A673 (cell line): ENCODE measurements at regions not wholly inside any gene's neighbourhood (a gene's known extent, or its start where the extent isn't known, plus 50 kb on each side); places are given as distances from the start of the nearest gene placed in this dataset.

Source experiments
- BruUV-seq: library from RNA; stranded (reverse); fragments of 400-500 nt; replicated peaks from 2 replicates; lab custom pipeline; 2021; lab: Mats Ljungman, UMichigan
- CTCF ChIA-PET: fragments of 300-600 bp; sonication (Branson Sonifier 250); formaldehyde crosslinking; loops from one replicate; lab custom pipeline; 2022; ENCODE audit warnings: antibody characterized with exemption; lab: Charles Lee
- POLR2A ChIA-PET: fragments of 300-600 bp; sonication (Branson Sonifier 250); formaldehyde crosslinking; loops from one replicate; lab custom pipeline; 2022; ENCODE audit warnings: antibody characterized with exemption; ENCODE audit not compliant: low non-redundant PET; lab: Charles Lee
- DNase-seq: peaks from one replicate; pipeline ENCODE4 v3.0.0-alpha.2; 2015; ENCODE audit warnings: low spot score
- H3K27ac ChIP-seq: fragments of 200-600 bp; sonication (generic); 2 replicates; pipeline ENCODE4 v1.5.1; 2016; ENCODE audit warnings: mixed run types, low read depth, mild to moderate bottlenecking, mixed read lengths, antibody characterized with exemption, low read length; ENCODE audit not compliant: poor library complexity, severe bottlenecking
- H3K27me3 ChIP-seq: fragments of 200-600 bp; sonication (generic); replicated peaks from 2 replicates; pipeline ENCODE4 v1.6.1; 2017; ENCODE audit warnings: mixed run types, low read depth, mild to moderate bottlenecking, mixed read lengths, antibody characterized with exemption, low read length; ENCODE audit not compliant: insufficient read depth, poor library complexity
- H3K36me3 ChIP-seq: fragments of 200-600 bp; sonication (generic); 2 replicates; pipeline ENCODE4 v1.6.1; 2016; ENCODE audit warnings: mixed run types, mild to moderate bottlenecking, mixed read lengths, antibody characterized with exemption, low read length; ENCODE audit not compliant: insufficient read depth, poor library complexity, severe bottlenecking
- H3K4me1 ChIP-seq: fragments of 200-600 bp; sonication (generic); 2 replicates; pipeline ENCODE4 v1.6.1; 2017; ENCODE audit warnings: mixed run types, mild to moderate bottlenecking, mixed read lengths, antibody characterized with exemption, low read length; ENCODE audit not compliant: insufficient read depth, poor library complexity, severe bottlenecking
- H3K4me3 ChIP-seq: fragments of 200-600 bp; sonication (generic); 2 replicates; pipeline ENCODE4 v1.5.1; 2016; ENCODE audit warnings: low read depth, mixed run types, mild to moderate bottlenecking, mixed read lengths, low read length; ENCODE audit not compliant: poor library complexity, severe bottlenecking
- H3K9me3 ChIP-seq: fragments of 200-600 bp; sonication (generic); 2 replicates; pipeline ENCODE4 v1.6.1; 2016; ENCODE audit warnings: mixed run types, low read depth, mild to moderate bottlenecking, mixed read lengths, antibody characterized with exemption, low read length; ENCODE audit not compliant: poor library complexity, severe bottlenecking
- EZH2 ChIP-seq: fragments of 200-600 bp; sonication (generic); IDR thresholded peaks from 2 replicates; pipeline ENCODE4 v1.6.1; 2017; ENCODE audit warnings: borderline replicate concordance, low read depth, mild to moderate bottlenecking, mixed read lengths, antibody characterized with exemption, low read length; ENCODE audit not compliant: poor library complexity, severe bottlenecking
- intact Hi-C: fragments of 100-400 bp; cut with micrococcal nuclease; formaldehyde crosslinking; loops from one replicate; pipeline ENCODE4 v1.10.0; 2022; ENCODE audit not compliant: unreplicated experiment
- TF ChIP-seq, protein P1 (sequence below): fragments of 300-800, 200-600 bp; sonication (generic); conservative IDR thresholded peaks from 2 replicates; pipeline ENCODE4 v1.5.1; 2017; ENCODE audit warnings: low read depth, mild to moderate bottlenecking, antibody characterized with exemption, low read length, moderate library complexity, mixed read lengths

DNA sequence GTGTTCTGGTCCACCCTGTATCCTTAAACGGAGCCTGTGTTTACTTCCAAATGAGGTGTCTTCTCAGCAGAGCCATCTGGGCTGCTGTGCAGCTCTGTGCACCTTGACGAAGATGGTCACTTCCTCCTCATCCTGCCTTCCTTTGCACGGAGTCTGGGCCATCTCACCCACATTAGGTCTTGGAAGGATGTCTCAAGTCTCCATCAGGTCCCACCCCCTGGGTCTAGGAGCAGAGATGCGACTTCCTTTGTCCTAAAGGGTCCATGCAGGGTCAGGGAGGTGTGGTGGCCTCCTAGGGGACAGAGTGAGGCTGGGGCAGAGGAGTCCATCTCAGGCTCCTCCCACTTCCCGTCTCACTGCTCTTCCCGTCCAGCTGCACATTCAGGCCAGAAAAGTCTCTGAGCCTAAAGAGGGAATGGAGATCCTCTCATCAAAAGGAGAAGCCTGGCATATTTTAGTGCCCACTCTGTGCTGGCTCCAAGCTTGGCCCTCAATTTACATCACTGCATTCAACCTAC lies 209.2 kb downstream of the MATN1 start:
- POLR2A ChIA-PET: no interaction called here
- CTCF ChIA-PET: no interaction called here
- Histone ChIP-seq H3K36me3 (no peaks in the 10 kb centered on the region), H3K9me3 (no peaks in the 10 kb centered on the region), H3K27ac (peak overlapping the region; percentile 83), H3K4me1 (peaks cover 22% of the 10 kb centered on the region), H3K27me3 (no peaks in the 10 kb centered on the region), H3K4me3 (no peak overlapping the region)
- TF ChIP-seq, protein P1, sequence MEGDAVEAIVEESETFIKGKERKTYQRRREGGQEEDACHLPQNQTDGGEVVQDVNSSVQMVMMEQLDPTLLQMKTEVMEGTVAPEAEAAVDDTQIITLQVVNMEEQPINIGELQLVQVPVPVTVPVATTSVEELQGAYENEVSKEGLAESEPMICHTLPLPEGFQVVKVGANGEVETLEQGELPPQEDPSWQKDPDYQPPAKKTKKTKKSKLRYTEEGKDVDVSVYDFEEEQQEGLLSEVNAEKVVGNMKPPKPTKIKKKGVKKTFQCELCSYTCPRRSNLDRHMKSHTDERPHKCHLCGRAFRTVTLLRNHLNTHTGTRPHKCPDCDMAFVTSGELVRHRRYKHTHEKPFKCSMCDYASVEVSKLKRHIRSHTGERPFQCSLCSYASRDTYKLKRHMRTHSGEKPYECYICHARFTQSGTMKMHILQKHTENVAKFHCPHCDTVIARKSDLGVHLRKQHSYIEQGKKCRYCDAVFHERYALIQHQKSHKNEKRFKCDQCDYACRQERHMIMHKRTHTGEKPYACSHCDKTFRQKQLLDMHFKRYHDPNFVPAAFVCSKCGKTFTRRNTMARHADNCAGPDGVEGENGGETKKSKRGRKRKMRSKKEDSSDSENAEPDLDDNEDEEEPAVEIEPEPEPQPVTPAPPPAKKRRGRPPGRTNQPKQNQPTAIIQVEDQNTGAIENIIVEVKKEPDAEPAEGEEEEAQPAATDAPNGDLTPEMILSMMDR: no peak
- no peak for TF ChIP-seq EZH2
- no TSS peak for BruUV-seq
- no peak for DNase-seq
- intact Hi-C loops: no loop called here

DNA sequence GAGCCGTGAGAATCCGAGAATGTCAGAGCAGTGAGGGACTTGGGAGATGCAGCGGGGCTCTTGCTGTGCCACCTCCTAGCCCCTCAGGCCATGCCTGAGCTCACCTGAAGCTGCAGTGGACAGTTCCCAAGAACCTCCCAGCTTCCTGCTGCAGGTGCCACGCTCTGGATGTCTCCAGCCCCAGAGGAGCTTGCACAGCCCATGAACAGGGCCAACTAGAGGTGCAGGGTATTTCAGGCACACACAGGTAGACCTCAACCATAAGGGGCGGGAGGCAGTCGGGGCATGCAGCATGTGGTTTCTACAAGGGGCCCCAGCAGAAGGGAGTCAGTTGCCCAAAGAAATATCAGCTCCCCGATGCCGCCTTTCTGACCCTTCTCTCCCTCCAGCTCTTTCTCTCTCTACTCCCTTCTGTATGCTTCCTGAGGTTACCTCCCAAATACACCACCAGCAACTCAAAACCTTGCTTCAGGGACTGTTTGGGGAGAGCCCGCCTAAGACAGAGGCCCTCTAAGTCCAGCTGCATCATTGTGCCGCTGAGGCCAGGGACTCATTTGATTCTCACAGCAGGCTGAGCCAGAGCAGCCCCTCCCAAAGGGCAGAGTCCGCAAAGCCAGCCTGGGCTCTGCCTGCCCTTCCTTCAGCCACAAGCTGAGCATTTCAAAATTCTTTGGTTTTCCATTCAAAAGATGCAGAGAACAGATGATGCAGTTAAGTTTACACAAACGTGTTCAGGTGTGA lies 209.8 kb downstream of the MATN1 start:
- CTCF ChIA-PET: no interaction called here
- Histone ChIP-seq H3K27ac (no peak overlapping the region), H3K9me3 (no peaks in the 10 kb centered on the region), H3K27me3 (no peaks in the 10 kb centered on the region), H3K36me3 (no peaks in the 10 kb centered on the region), H3K4me1 (peaks cover 22% of the 10 kb centered on the region), H3K4me3 (no peak overlapping the region)
- no peak for DNase-seq
- BruUV-seq: no TSS peak
- POLR2A ChIA-PET: no interaction called here
- TF ChIP-seq, protein P1: no peak
- no peak for TF ChIP-seq EZH2
- intact Hi-C loops: no loop called here

DNA sequence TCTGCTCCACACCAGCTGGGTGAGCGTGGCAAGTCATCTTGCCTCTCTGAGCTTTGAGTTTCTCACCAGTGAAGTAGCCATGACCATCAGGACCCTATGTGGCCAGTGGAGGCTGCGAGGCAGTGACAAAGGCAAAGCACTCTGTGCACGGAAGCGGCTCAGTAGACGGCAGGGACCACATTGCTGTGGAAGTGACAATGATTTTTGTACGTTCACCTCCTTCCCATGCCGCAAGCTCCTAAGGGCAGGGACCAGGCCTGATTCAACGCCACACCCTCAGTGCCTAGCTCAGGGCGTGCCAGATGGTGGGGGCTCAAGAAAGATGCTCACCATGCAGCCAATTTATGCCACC lies 210.5 kb downstream of the MATN1 start:
- Histone ChIP-seq H3K36me3 (no peaks in the 10 kb centered on the region), H3K27me3 (no peaks in the 10 kb centered on the region), H3K4me1 (peaks cover 26% of the 10 kb centered on the region), H3K9me3 (no peaks in the 10 kb centered on the region), H3K27ac (no peak overlapping the region), H3K4me3 (no peak overlapping the region)
- ChIA-PET POLR2A (no interaction called here), CTCF (no interaction called here)
- TF ChIP-seq, protein P1: no peak
- no peak for TF ChIP-seq EZH2
- BruUV-seq: no TSS peak
- intact Hi-C loops: no loop called here
- no peak for DNase-seq
